Vagina (tissue), 2 donors: ENCODE measurements at regions not wholly inside any gene's neighbourhood (a gene's known extent, or its start where the extent isn't known, plus 50 kb on each side); places are given as distances from the start of the nearest gene placed in this dataset.

Experiments
- DNase-seq, 2 donors: peaks; one replicate each; pipeline ENCODE4 v3.0.0-alpha.2; 2017; ENCODE audit errors: extremely low spot score in 2 of 2
- H3K27ac ChIP-seq: fragments of 200-600 bp; sonication (generic); one replicate; pipeline ENCODE4 v1.5.1; 2019
- H3K27me3 ChIP-seq: fragments of 200-600 bp; sonication (generic); one replicate; pipeline ENCODE4 v1.5.1; 2019
- H3K36me3 ChIP-seq, 2 donors: fragments of 200-600 bp; sonication (generic); one replicate each; pipeline ENCODE4 v1.5.1; 2017 to 2019
- H3K4me1 ChIP-seq: fragments of 200-600 bp; sonication (generic); one replicate; pipeline ENCODE4 v1.5.1; 2019
- H3K4me3 ChIP-seq, 2 donors: fragments of 200-600 bp; sonication (generic); 1 replicate in 1 of 2; 2 replicates in 1 of 2; pipeline ENCODE4 v1.5.1; 2016 to 2019
- H3K9me3 ChIP-seq: fragments of 200-600 bp; sonication (generic); one replicate; pipeline ENCODE4 v1.5.1; 2019
- CTCF ChIP-seq, 3 experiments: fragments of 450-650 bp in 2 of 3; fragments of 200-600 bp in 1 of 3; sonication (generic) in 1 of 3; IDR thresholded peaks; one replicate each; pipeline ENCODE4 v1.5.1; 2017 to 2019; ENCODE audit warnings: antibody characterized with exemption in 3 of 3, mild to moderate bottlenecking in 2 of 3, moderate library complexity in 2 of 3
- POLR2A ChIP-seq, 2 donors: fragments of 450-650 bp; IDR thresholded peaks; one replicate each; pipeline ENCODE4 v1.6.1; 2017; ENCODE audit warnings: antibody characterized with exemption in 2 of 2, mild to moderate bottlenecking in 2 of 2, moderate library complexity in 2 of 2
- POLR2AphosphoS5 ChIP-seq, 2 donors: sonication (generic); formaldehyde crosslinking; IDR thresholded peaks; one replicate each; pipeline ENCODE4 v1.9.0; 2017; ENCODE audit warnings: antibody characterized with exemption in 2 of 2, mild to moderate bottlenecking in 2 of 2, low read depth in 1 of 2; ENCODE audit not compliant: insufficient read depth in 1 of 2
- intact Hi-C: fragments of 100-400 bp; cut with DNase I; formaldehyde crosslinking; loops from one replicate; pipeline ENCODE4 v1.15.1; 2023

- TF ChIP-seq POLR2A (IDR thresholded peaks at IDR 0.05) (no peak), POLR2AphosphoS5 (IDR thresholded peaks at IDR 0.05; ENCODE audit: insufficient read depth in 1 of 2, low read depth in 1 of 2) (no peak), CTCF (IDR thresholded peaks at IDR 0.05) (no peak)
- Histone ChIP-seq H3K4me1 (no peaks in the 10 kb centered on the region), H3K27me3 (no peaks in the 10 kb centered on the region), H3K27ac (no peak overlapping the region), H3K36me3 (no peaks in the 10 kb centered on the region), H3K9me3 (no peaks in the 10 kb centered on the region), H3K4me3 (no peak overlapping the region)
- DNase-seq = no peak
- intact Hi-C loops = no loop called here
Measured at GRCh38 chr9:30723656-30724055, 1660.8 kb upstream of the ACO1 start.

GRCh38 chr9:30732060-30732459 is 1652.4 kb upstream of the ACO1 start:
- DNase-seq = no peak
- Histone ChIP-seq H3K4me1 (no peaks in the 10 kb centered on the region), H3K27me3 (no peaks in the 10 kb centered on the region), H3K9me3 (no peaks in the 10 kb centered on the region), H3K36me3 (no peaks in the 10 kb centered on the region), H3K27ac (no peak overlapping the region), H3K4me3 (no peak overlapping the region)
- intact Hi-C loops = no loop called here
- TF ChIP-seq POLR2A (IDR thresholded peaks at IDR 0.05) = no peak
- TF ChIP-seq CTCF (IDR thresholded peaks at IDR 0.05) = no peak
- no peak for TF ChIP-seq POLR2AphosphoS5 (IDR thresholded peaks at IDR 0.05; ENCODE audit: insufficient read depth in 1 of 2, low read depth in 1 of 2)

- no peaks in the 10 kb centered on the region for H3K9me3 ChIP-seq
- no peaks in the 10 kb centered on the region for H3K4me1 ChIP-seq
- no peak overlapping the region for H3K27ac ChIP-seq
- no peak overlapping the region for H3K4me3 ChIP-seq
- H3K36me3 ChIP-seq = no peaks in the 10 kb centered on the region
- DNase-seq = no peak
- TF ChIP-seq POLR2A (IDR thresholded peaks at IDR 0.05) (no peak), CTCF (IDR thresholded peaks at IDR 0.05) (no peak), POLR2AphosphoS5 (IDR thresholded peaks at IDR 0.05; ENCODE audit: insufficient read depth in 1 of 2, low read depth in 1 of 2) (no peak)
- intact Hi-C loops = no loop called here
- no peaks in the 10 kb centered on the region for H3K27me3 ChIP-seq
Measured at GRCh38 chr9:30744871-30745270, 1639.6 kb upstream of the ACO1 start.

- Histone ChIP-seq H3K36me3 (no peaks in the 10 kb centered on the region), H3K27ac (no peak overlapping the region), H3K9me3 (no peaks in the 10 kb centered on the region), H3K4me3 (no peak overlapping the region), H3K27me3 (no peaks in the 10 kb centered on the region), H3K4me1 (no peaks in the 10 kb centered on the region)
- intact Hi-C loops = no loop called here
- DNase-seq = no peak
- TF ChIP-seq POLR2A (IDR thresholded peaks at IDR 0.05) (no peak), POLR2AphosphoS5 (IDR thresholded peaks at IDR 0.05; ENCODE audit: insufficient read depth in 1 of 2, low read depth in 1 of 2) (no peak), CTCF (IDR thresholded peaks at IDR 0.05) (no peak)
Measured at GRCh38 chr9:30746589-30746988, 1637.9 kb upstream of the ACO1 start.

GRCh38 chr9:30757723-30758122 is 1626.7 kb upstream of the ACO1 start:
- intact Hi-C loops = no loop called here
- Histone ChIP-seq H3K27me3 (no peaks in the 10 kb centered on the region), H3K4me1 (no peaks in the 10 kb centered on the region), H3K36me3 (no peaks in the 10 kb centered on the region), H3K27ac (no peak overlapping the region), H3K4me3 (no peak overlapping the region), H3K9me3 (no peaks in the 10 kb centered on the region)
- TF ChIP-seq CTCF (IDR thresholded peaks at IDR 0.05) = no peak
- TF ChIP-seq POLR2A (IDR thresholded peaks at IDR 0.05) = no peak
- no peak for TF ChIP-seq POLR2AphosphoS5 (IDR thresholded peaks at IDR 0.05; ENCODE audit: insufficient read depth in 1 of 2, low read depth in 1 of 2)
- DNase-seq = no peak
